ENCODE measurements at regions not wholly inside any gene's neighbourhood (a gene's known extent, or its start where the extent isn't known, plus 50 kb on each side); places are given as distances from the start of the nearest gene placed in this dataset.
"Not testable (repeated sequence)": the region's sequence is repeated elsewhere in the genome, so short reads cannot be mapped to it uniquely, and the experiment has no call there.

DNA sequence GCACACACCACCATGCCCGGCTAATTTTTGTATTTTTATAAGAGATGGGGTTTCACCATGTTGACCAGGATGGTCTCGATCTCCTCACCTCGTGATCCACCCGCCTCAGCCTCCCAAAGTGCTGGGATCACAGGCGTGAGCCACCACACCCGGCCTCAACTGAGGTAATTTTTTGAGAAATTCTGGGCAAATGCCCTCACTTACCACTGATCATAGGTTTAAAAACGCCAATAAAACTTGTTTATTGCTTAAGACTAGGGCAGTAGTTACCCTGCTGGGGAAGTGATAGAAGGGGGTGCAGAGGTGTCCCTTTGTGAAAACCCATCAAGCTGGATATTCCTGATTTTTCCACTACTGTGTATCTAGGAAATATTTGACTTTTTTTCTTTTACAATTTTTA is 196.3 kb downstream of the BCAS1 start:
- intact Hi-C loops (cut with DNase I) = no loop called here
- ATAC-seq (no peak), DNase-seq (ENCODE audit: missing footprints) (no peak)

- no peak for DNase-seq (ENCODE audit: missing footprints)
- ATAC-seq = no peak
- intact Hi-C loops (cut with DNase I) = no loop called here
Measured at GRCh38 chr20:53873230-53873604, 197.2 kb downstream of the BCAS1 start.

DNA sequence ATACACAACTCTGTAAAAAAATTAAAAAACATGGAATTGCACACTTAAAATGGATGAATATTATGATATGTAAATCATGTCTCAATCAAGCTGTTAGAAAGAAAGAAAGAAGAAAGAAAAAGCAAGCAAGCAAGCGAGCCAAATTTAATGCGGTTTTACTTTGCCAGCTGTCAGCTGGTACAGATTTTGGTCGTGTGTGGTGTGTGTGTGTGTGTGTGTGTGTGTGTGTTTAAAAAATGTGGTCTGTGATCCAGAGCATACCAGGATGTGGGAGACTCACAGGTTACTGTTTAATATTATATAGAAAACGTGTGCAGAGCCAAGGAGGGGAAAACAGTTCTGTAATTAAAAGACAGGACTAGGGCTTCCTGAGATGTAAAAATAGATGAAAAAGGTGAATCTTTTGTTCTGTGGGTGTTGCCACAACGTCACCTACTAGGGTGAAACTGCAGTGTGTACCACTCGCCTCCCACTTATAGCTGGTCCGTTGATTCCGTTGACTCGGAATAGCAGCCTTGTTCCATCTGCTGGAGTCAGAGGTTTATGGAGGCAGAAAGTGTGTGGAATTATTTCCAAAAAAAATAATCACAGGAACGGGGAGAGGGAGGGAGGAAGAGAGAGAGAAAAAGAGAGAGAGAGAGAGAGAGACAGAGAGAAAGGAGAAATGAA is 197.7 kb downstream of the BCAS1 start:
- intact Hi-C loops (cut with DNase I) = no loop called here
- ATAC-seq (no peak), DNase-seq (ENCODE audit: missing footprints) (no peak)

DNA sequence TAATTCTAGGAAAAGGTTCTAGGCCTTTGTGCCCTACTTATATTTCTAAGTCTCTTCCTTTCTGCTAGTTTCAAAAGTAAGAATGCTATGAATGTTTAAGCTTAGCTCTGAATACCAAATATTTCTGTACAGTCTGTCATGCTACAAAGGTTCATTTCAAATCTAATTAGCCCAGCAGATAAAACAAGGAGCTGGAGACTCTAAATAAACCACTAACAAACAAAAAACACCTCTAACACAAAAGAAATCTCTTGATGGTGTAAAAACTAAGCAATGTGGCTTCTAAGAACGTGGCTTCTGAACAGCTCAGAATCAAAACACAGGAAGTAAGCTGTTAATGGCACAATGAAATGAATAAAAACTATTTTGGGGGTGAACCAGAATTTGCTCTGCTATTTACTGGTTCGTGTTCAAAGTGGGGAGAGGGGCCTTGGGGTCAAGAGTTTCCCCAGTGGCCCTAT is 198.3 kb downstream of the BCAS1 start:
- ATAC-seq = no peak
- intact Hi-C loops (cut with DNase I) = no loop called here
- DNase-seq (ENCODE audit: missing footprints) = no peak

- intact Hi-C loops (cut with DNase I) = loop anchor here (2.0 kb wide), 1 partner anchor 293 kb away; no protein-coding TSS in a partner anchor
- DNase-seq (ENCODE audit: missing footprints) (no peak), ATAC-seq (no peak)
Measured at GRCh38 chr20:53871541-53871940, 198.9 kb downstream of the BCAS1 start.

GRCh38 chr20:53870426-53871315 is 199.7 kb downstream of the BCAS1 start:
- DNase-seq (ENCODE audit: missing footprints) = no peak
- no peak for ATAC-seq
- intact Hi-C loops (cut with DNase I) = loop anchor here (2.0 kb wide), 1 partner anchor 292 kb away; no protein-coding TSS in a partner anchor

DNA sequence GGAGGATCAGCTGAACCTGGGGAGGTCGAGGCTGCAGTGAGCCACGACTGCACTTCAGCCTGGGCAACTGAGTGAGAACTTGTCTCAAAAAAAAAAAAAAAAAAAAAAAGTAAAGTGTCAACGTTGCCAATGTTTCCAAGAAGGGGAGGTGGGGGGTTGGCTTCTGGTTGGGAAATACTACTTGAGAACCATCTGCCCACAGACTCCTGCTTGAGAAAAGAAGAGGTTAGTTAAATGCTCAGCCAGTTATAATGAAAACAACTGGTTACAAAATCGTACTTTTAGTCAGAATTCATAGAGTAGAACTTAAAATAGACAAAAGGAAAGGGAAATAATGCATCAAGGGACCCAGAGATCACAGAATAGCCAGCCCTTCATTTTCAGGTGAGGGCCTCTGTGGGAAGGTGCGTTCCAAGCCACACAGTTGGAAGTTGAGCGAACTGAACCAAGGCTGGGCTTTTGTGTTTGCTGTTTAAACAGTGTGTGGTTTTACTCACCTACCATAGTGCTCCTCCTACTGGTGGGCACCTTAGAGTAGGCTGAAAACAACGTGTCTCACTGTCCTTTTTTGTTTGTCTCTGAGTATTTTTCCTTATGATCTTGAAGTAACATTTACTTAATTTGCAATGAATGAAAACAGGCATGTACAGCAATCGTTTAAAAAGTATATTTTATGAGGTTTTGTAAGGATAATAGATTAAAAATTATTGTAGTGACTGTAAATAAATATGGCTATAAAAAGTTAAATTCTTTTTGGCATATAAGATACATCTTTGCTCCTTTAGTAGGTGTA is 200.7 kb downstream of the BCAS1 start:
- DNase-seq (ENCODE audit: missing footprints) (no peak), ATAC-seq (peak; percentile 90)
- intact Hi-C loops (cut with DNase I) = loop anchor here (2.0 to 5.0 kb wide), 4 partner anchors 42 to 291 kb away; no protein-coding TSS in a partner anchor

DNA sequence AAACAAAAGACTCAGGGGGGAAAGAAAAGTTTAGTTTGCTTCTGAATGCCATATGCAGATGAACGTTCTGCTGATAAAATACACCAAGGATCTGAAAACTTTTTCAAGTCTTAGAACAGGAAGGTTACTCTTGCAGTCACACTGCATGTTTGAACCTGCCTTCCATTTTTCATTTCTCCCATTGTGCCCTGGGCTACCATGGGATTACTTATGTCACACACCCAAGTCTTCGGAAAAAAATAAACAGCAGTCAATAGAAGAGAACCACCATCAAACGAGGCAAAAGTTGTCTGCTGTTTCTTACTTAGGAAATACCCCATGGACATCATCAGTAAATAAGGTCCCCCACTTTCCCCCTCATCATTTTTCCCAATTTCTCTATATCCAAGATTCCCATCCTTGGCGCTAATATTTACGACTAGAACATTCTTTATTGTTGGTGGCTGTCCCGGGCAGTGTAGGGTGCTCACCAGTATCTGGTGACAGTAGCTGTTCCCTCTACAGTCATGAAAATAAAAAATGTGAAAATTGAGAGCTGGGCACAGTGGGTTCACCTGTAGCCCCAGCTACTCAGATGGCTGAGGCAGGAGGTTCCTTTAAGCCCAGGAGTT is 202.5 kb downstream of the BCAS1 start:
- intact Hi-C loops (cut with DNase I) = loop anchor here (5.0 kb wide), 3 partner anchors 41 to 246 kb away; no protein-coding TSS in a partner anchor
- DNase-seq (ENCODE audit: missing footprints) = no peak
- ATAC-seq = no peak

GRCh38 chr20:53866794-53867740 is 203.3 kb downstream of the BCAS1 start:
- intact Hi-C loops (cut with DNase I) = loop anchor here (5.0 kb wide), 3 partner anchors 40 to 245 kb away; no protein-coding TSS in a partner anchor
- ATAC-seq = no peak
- DNase-seq (ENCODE audit: missing footprints) = no peak

DNA sequence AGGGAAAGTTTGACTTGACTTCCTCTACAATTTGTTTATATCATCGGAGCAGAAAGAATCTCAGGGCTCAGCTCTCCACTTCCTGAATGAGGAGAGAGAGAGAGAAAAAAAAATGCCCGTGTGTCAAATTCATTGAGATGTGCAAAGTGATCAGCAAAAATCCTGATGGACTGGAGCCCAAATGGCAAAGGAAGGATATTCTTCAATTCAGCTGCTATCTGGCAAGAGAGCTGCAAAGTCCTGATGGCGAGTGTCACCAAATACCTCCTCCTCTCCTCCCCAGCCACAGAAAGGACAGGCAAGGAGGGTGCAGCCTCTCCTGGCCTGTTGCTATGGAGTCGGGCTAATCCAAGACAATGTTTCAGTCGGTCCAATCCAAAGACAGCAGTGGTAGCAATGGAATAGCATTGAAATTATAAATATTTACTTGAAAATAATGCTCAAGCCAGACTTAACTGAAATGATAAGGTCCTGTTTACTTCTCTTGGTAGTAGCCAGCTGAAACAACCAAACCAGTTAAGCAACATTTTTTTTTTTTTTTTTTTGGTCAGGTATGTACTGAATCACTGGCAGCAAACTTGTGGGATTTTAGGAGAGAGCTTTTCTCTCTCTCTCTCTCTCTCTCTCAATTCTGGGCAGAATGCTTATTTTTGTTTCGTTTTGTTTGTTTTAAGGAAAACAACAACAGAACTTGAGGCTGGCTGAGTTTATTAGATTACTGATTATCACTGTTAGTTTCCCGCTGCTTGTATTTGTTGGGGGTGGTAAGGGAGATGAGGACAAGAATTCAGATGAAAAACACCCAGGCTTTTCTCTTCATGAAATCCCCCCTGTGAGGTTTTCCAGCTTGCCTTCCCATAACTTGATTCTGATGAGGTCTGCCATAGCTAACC is 204.2 kb downstream of the BCAS1 start:
- intact Hi-C loops (cut with DNase I) = loop anchor here (5.0 kb wide), 3 partner anchors 39 to 244 kb away; no protein-coding TSS in a partner anchor
- ATAC-seq (peak; percentile 76), DNase-seq (ENCODE audit: missing footprints) (no peak)

GRCh38 chr20:53864765-53865683 is 205.4 kb downstream of the BCAS1 start:
- intact Hi-C loops (cut with DNase I) = loop anchor here (5.0 kb wide), 3 partner anchors 38 to 243 kb away; no protein-coding TSS in a partner anchor
- ATAC-seq; DNase-seq (ENCODE audit: missing footprints): not testable (repeated sequence)

DNA sequence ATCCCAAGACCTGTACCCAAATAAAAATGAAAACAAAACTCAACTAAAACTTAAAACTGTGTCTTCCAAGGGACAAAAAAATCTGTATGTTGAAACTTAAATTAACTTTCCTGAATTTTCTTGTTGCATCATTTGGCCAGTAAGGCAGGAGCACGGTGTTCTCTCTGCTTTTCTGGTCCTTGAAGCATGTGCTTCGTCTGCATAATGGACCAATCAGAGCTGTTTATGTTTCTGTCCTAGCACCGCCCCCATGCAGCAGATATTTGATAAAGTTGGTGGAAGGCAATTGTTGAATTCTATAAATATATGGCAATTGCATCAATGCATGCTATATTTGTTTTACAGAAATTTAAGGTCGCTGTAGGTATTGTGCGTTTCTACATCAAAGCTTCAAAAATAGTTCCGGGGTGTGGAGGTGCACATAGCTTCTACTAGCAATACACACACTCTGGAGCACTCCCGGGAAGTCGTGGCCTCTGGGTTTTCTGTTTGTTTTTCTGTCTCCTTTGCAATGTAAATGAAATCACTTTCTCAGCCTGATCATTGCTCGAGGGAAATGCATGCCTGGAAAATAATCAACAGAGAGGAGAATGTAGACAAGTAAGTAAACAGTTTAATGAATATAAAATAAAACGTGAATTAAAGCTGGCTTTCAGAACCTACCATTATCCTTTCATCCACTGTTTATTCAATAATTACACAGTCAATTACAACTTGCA is 206.3 kb downstream of the BCAS1 start:
- DNase-seq (ENCODE audit: missing footprints); intact Hi-C loops (cut with DNase I); ATAC-seq: not testable (repeated sequence)

- ATAC-seq; intact Hi-C loops (cut with DNase I); DNase-seq (ENCODE audit: missing footprints): not testable (repeated sequence)
Measured at GRCh38 chr20:53863535-53863922, 206.9 kb downstream of the BCAS1 start.

DNA sequence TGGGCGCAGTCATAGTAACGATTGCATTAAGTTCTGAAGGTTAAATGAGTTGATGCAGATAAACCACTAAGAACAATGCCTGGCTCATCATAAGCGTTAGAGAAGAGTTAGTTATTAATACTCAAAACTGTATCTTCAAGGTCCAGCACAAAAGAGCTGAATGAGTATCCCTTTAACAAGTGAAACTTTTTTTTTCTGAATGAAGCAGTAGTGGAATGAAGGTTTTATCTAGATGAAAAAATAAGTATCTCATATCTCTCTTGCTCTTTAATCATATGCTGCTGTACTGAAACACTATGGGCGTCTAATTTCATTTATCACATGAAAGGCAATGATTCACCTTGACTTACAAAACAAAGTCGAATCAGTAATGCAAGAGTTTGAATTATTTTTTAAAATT is 207.4 kb downstream of the BCAS1 start:
- intact Hi-C loops (cut with DNase I); ATAC-seq; DNase-seq (ENCODE audit: missing footprints): not testable (repeated sequence)

- ATAC-seq; intact Hi-C loops (cut with DNase I); DNase-seq (ENCODE audit: missing footprints): not testable (repeated sequence)
Measured at GRCh38 chr20:53862490-53862889, 207.9 kb downstream of the BCAS1 start.

Data from Right ventricle myocardium inferior (tissue), 1 donor.